ENCODE measurements at regions not wholly inside any gene's neighbourhood (a gene's known extent, or its start where the extent isn't known, plus 50 kb on each side); places are given as distances from the start of the nearest gene placed in this dataset.

- TF ChIP-seq CTCF (IDR thresholded peaks at IDR 0.05) (no peak), POLR2A (IDR thresholded peaks at IDR 0.05) (no peak), EP300 (IDR thresholded peaks at IDR 0.05) (no peak), POLR2AphosphoS5 (IDR thresholded peaks at IDR 0.05) (no peak)
Observed at GRCh38 chr13:76715621-76716020, 170.6 kb downstream of the KCTD12 start.

All from sigmoid colon (tissue), 4 donors.